Nephron (organoid): ENCODE measurements at regions not wholly inside any gene's neighbourhood (a gene's known extent, or its start where the extent isn't known, plus 50 kb on each side); places are given as distances from the start of the nearest gene placed in this dataset.

Experiments
- H3K27ac Mint-ChIP-seq, 3 experiments: 2 replicates each; pipeline ENCODE4 v1.8.0; 2020; ENCODE audit warnings: mixed read lengths in 3 of 3, mild to moderate bottlenecking in 2 of 3, moderate library complexity in 1 of 3
- H3K27me3 Mint-ChIP-seq: 2 replicates; pipeline ENCODE4 v1.8.0; 2021; ENCODE audit warnings: low read depth, mild to moderate bottlenecking, moderate library complexity, mixed read lengths
- H3K36me3 Mint-ChIP-seq: 2 replicates; pipeline ENCODE4 v1.8.0; 2020; ENCODE audit warnings: low read depth, mixed read lengths
- H3K4me1 Mint-ChIP-seq: 2 replicates; pipeline ENCODE4 v1.8.0; 2020; ENCODE audit warnings: mixed read lengths
- H3K4me3 Mint-ChIP-seq, 3 experiments: 2 replicates each; pipeline ENCODE4 v1.8.0; 2020; ENCODE audit warnings: mild to moderate bottlenecking in 3 of 3, mixed read lengths in 3 of 3, moderate library complexity in 2 of 3
- H3K9me3 Mint-ChIP-seq: 2 replicates; pipeline ENCODE4 v1.8.0; 2020; ENCODE audit warnings: mixed read lengths
- TF ChIP-seq, protein P1 (sequence below), 3 experiments: fragments of 200-600 bp; sonication (generic); IDR thresholded peaks; one replicate each; pipeline ENCODE4 v1.5.0; 2021; ENCODE audit warnings: antibody characterized with exemption in 3 of 3; ENCODE audit not compliant: unreplicated experiment in 3 of 3

- Mint-ChIP-seq H3K27me3 (peaks cover 38% of the 10 kb centered on the region), H3K4me1 (peaks cover 74% of the 10 kb centered on the region), H3K9me3 (no peaks in the 10 kb centered on the region), H3K27ac (peak overlapping the region; percentile 45 to 78 (median 77)), H3K4me3 (peak overlapping the region; percentile 9 to 25 (median 22)), H3K36me3 (no peaks in the 10 kb centered on the region)
- TF ChIP-seq, protein P1, sequence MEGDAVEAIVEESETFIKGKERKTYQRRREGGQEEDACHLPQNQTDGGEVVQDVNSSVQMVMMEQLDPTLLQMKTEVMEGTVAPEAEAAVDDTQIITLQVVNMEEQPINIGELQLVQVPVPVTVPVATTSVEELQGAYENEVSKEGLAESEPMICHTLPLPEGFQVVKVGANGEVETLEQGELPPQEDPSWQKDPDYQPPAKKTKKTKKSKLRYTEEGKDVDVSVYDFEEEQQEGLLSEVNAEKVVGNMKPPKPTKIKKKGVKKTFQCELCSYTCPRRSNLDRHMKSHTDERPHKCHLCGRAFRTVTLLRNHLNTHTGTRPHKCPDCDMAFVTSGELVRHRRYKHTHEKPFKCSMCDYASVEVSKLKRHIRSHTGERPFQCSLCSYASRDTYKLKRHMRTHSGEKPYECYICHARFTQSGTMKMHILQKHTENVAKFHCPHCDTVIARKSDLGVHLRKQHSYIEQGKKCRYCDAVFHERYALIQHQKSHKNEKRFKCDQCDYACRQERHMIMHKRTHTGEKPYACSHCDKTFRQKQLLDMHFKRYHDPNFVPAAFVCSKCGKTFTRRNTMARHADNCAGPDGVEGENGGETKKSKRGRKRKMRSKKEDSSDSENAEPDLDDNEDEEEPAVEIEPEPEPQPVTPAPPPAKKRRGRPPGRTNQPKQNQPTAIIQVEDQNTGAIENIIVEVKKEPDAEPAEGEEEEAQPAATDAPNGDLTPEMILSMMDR (IDR thresholded peaks at IDR 0.05; ENCODE audit: unreplicated experiment in 3 of 3), result peak; percentile 83 to 87 (median 85)
Measured at GRCh38 chr3:193780810-193781478, 187.9 kb downstream of the OPA1 start.

DNA sequence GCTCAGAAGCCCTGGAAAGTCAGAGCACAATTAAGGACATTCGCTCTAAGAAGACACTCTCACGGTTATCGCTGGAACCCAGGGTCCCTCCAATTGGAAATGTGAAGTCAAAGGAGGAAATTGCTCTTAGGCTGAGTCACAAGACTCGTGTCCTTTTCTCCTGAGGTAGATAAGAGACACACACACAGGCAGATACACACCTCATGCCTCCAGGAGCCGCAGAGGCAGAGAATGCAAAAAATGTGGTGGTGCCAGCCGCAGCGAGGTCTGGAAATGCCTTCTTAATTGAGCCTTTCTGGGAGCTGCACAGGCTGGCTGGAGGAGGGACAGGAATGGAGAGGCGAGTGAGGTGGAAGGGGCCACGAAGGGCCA is 189.3 kb downstream of the OPA1 start:
- no peaks in the 10 kb centered on the region for H3K9me3 Mint-ChIP-seq
- H3K4me3 Mint-ChIP-seq, result no peak overlapping the region
- peaks cover 39% of the 10 kb centered on the region for H3K27me3 Mint-ChIP-seq
- peaks cover 74% of the 10 kb centered on the region for H3K4me1 Mint-ChIP-seq
- H3K27ac Mint-ChIP-seq, result peak overlapping the region; percentile 13 to 63 (median 32)
- H3K36me3 Mint-ChIP-seq, result no peaks in the 10 kb centered on the region
- TF ChIP-seq, protein P1 (IDR thresholded peaks at IDR 0.05; ENCODE audit: unreplicated experiment in 3 of 3), result no peak

DNA sequence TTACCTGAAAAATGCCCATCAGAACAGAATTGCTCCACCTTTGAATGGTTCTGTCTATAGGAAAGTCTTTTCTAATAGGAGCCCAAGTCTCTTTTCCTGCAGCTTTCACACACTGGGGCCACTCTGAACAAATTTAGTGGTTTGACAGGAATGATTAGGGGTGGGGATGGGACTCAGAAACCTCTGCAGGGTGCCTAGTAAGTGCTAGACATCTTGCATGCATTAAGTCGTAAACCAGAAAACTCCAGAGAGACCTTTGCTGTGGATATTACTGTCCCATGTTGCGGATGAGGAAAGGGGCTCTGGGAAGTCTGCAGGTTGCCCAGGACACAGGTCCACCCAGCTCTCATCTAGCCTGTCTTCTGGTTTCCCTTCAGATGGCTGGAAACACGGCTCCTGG is 189.7 kb downstream of the OPA1 start:
- Mint-ChIP-seq H3K27me3 (peaks cover 41% of the 10 kb centered on the region), H3K4me3 (no peak overlapping the region), H3K27ac (peak overlapping the region; percentile 13 to 63 (median 32)), H3K36me3 (no peaks in the 10 kb centered on the region), H3K9me3 (no peaks in the 10 kb centered on the region), H3K4me1 (peaks cover 79% of the 10 kb centered on the region)
- TF ChIP-seq, protein P1 (IDR thresholded peaks at IDR 0.05; ENCODE audit: unreplicated experiment in 3 of 3), result no peak

DNA sequence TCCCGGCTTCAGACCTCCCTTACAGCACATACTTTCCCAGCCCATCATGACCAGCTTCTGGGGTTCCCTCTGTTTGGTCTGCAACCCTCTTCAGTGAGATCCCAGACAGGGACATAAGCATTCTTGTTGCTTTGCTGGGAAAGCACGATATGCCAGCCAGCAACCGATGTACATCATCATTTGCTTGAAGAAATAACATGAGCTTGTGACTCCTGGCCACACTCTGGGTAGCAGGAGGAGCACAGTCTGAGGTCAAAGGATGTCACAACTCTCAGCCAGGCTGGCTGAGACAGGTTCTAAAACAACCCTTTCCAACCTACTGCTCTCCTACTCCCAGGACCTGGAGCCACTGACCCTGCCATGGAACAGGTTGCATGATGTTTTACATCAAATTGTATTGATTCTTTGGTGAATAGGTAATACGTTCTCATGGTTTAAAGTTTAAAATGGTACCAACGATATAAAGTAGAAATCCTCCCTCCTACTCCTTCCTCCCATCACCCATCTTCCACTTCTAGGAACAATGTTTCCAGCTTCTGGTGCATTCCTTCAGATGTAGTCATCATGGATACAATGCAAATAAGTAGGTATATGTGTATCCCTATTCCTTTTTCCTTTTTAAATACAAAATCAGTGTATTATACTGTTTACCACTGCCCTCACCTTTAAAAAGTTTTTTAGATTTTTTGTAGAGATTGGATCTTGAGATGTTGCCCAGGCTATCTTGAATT is 190.3 kb downstream of the OPA1 start:
- H3K4me1 Mint-ChIP-seq, result peaks cover 85% of the 10 kb centered on the region
- H3K9me3 Mint-ChIP-seq, result no peaks in the 10 kb centered on the region
- TF ChIP-seq, protein P1 (IDR thresholded peaks at IDR 0.05; ENCODE audit: unreplicated experiment in 3 of 3), result no peak
- no peak overlapping the region for H3K4me3 Mint-ChIP-seq
- H3K27ac Mint-ChIP-seq, result peak overlapping the region in 1 of 3 experiments; percentile 1
- H3K36me3 Mint-ChIP-seq, result no peaks in the 10 kb centered on the region
- H3K27me3 Mint-ChIP-seq, result peaks cover 41% of the 10 kb centered on the region

DNA sequence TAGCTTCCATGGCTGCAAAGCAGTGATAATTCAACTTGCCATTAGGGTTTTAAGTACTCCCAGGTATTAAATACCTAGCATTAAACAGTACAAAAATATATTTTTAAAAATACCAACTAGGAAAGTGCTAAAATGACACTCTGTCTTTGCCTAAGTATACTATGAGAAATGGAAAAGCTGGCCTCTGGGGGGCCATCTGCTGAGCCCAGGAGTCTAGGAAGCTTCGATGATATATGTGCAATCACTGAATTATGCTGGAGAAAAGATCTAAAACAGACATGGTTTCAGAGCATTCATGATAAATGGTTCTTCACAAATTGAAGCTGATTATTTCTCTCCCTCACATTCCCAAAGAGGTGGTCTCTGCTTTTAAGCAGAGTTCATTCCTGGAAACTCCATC is 191.8 kb downstream of the OPA1 start:
- H3K27ac Mint-ChIP-seq, result peak overlapping the region; percentile 40 to 83 (median 45)
- H3K27me3 Mint-ChIP-seq, result peaks cover 32% of the 10 kb centered on the region
- TF ChIP-seq, protein P1 (IDR thresholded peaks at IDR 0.05; ENCODE audit: unreplicated experiment in 3 of 3), result no peak
- H3K36me3 Mint-ChIP-seq, result no peaks in the 10 kb centered on the region
- H3K9me3 Mint-ChIP-seq, result no peaks in the 10 kb centered on the region
- H3K4me3 Mint-ChIP-seq, result no peak overlapping the region
- H3K4me1 Mint-ChIP-seq, result peaks cover 88% of the 10 kb centered on the region
